ENCODE measurements at regions not wholly inside any gene's neighbourhood (a gene's known extent, or its start where the extent isn't known, plus 50 kb on each side); places are given as distances from the start of the nearest gene placed in this dataset.

GRCh38 chr9:2957656-2958200, 113.8 kb upstream of the PUM3 start:
- no peak overlapping the region for H3K27ac ChIP-seq
- no peak for TF ChIP-seq CTCF (conservative IDR thresholded peaks at IDR 0.05)

- peak; percentile 14; the same call in 1 of the 2 replicates for TF ChIP-seq CTCF (conservative IDR thresholded peaks at IDR 0.05)
- H3K27ac ChIP-seq, result no peak overlapping the region
Measured at GRCh38 chr9:2955575-2955974, 111.7 kb upstream of the PUM3 start.

GRCh38 chr9:2939368-2939767, 95.5 kb upstream of the PUM3 start:
- TF ChIP-seq CTCF (conservative IDR thresholded peaks at IDR 0.05), result no peak

GRCh38 chr9:2936221-2936620, 92.3 kb upstream of the PUM3 start:
- TF ChIP-seq CTCF (conservative IDR thresholded peaks at IDR 0.05), result no peak

More at GRCh38 chr9:2939368-2939767, 95.5 kb upstream of the PUM3 start:
- no peak overlapping the region for H3K27ac ChIP-seq

GRCh38 chr9:2934883-2935282, 91.0 kb upstream of the PUM3 start:
- TF ChIP-seq CTCF (conservative IDR thresholded peaks at IDR 0.05), result no peak
- no peak overlapping the region for H3K27ac ChIP-seq

More at GRCh38 chr9:2936221-2936620, 92.3 kb upstream of the PUM3 start:
- no peak overlapping the region for H3K27ac ChIP-seq

GRCh38 chr9:2934241-2934650, 90.4 kb upstream of the PUM3 start:
- no peak for TF ChIP-seq CTCF (conservative IDR thresholded peaks at IDR 0.05)
- no peak overlapping the region for H3K27ac ChIP-seq

GRCh38 chr9:2933165-2934095, 89.5 kb upstream of the PUM3 start:
- H3K27ac ChIP-seq, result no peak overlapping the region
- no peak for TF ChIP-seq CTCF (conservative IDR thresholded peaks at IDR 0.05)
